ENCODE measurements at regions not wholly inside any gene's neighbourhood (a gene's known extent, or its start where the extent isn't known, plus 50 kb on each side); places are given as distances from the start of the nearest gene placed in this dataset.
"Not testable (repeated sequence)": the region's sequence is repeated elsewhere in the genome, so short reads cannot be mapped to it uniquely, and the experiment has no call there.

DNA sequence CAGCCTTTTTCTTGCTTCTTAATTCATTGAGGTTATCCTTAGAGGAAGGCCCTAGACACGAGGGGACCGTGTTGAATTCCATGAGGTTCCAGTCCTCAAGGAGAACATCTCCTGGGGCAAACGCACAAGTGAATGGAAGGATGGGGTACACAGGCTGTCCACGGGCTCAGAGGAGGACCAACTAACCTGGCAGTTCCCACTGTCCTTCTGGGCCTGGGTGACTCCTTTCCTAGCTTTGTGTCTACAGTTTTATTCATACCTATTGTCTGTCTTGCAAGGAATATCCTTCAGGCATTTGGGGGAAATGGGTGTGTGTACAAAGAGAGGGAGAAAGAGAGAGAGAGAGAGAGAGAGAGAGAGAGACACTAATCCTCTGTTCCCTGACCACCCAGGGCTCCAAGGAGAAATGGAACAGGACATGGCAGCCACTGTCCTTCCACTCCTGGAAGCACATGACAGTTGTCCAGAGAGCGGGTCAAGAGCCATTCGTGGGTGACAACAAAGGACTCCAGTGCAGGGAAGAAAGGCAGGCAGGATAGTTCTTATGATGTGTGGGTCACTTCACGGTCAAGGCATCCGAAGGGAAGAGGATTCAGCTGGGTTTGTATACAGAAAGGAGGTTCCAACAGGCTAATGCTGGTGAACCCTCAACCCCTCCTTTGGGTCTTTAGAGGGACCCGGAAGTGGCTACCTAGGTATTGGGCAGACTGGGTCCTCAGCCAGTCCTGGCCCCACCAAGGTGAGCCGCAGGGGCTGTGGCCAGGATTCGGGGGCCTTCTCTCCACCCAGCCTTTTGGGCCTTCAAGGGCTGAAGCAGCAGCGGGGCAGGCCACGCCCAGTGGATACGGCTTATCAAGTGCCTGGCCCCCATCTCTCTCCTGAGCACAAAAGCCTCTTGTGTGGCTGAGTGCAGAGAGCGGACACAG, 150.6 kb downstream of the MYCN start:
- DNase-seq: no peak

DNA sequence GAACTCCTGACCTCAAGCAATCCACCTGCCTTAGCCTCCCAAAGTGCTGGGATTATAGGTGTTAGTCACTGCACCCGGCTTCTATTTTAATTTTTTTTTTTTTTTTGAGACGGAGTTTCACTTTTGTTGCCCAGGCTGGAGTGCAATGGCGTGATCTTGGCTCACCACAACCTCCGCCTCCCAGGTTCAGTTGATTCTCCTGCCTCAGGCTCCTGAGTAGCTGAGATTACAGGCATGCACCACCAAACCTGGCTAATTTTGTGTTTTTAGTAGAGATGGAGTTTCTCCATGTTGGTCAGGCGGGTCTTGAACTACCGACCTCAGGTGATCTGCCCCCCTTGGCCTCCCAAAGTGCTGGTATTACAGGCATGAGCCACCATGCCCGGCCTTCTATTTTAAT, 149.1 kb downstream of the MYCN start:
- DNase-seq: not testable (repeated sequence)

DNA sequence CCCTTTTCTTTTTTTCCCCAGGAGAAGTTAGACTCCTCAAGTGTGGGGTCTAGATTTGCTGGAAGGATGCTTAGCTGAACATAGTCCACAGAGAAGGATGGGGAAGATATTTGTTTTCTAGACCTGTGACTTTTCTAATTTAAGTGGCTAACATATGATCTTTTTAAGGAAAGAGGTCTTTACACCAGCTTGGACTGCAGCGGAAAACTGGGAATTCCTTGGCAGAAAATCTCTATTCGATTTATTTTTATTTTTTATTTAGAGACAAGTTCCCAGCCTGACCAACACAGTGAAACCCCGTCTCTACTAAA, 148.4 kb downstream of the MYCN start:
- no peak for DNase-seq

DNA sequence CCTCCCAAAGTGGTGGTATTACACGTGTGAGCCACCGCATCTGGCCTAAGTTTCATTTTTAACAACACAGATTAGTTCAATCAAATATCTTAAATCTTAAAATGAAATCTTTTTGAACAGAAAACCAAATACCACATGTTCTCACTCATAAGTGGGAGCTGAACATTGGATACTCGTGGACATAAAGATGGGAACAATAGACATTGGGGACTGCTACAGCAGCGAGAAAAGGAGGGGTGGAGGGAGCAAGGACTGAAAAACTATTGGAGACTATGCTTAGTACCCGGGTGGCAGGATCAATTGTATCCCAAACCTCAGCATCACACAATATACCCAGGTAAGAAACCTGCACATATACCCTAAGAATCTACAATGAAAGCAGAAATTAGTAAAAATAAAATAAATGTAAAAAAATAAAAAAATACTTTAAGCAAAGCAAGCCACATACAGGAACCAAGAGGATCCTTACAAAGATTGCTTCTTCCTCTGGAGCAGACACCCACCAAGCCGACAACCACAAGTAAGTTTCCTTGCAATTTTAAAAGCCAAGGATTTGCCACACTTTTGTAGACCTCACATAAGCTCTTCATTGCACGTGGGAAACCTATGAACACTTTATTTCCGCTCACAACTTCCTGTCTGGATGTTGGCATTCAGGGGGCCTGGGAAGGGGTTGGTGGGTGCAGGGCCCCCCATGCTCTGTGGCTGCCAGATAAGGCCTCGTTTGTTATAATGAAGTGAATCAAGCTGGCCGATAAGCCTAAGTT, 147.9 kb downstream of the MYCN start:
- DNase-seq: no peak

DNA sequence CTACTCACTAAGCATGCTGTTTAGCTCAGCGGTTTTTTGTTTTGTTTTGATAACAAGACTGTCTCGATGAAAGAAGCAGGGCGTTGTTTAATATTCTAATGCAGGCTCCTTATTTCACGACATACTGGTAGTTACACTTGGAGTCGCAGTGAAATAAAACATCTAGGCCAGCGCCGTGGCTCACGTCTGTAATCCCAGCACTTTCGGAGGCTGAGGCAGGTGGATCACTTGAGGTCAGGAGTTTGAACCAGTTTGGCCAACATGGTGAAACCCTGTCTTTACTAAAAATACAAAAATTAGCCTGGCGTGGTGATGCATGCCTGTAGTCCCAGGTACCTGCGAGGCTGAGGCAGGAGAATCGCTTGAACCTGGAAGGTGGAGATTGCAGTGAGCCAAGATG, 145.8 kb downstream of the MYCN start:
- DNase-seq: not testable (repeated sequence)

DNA sequence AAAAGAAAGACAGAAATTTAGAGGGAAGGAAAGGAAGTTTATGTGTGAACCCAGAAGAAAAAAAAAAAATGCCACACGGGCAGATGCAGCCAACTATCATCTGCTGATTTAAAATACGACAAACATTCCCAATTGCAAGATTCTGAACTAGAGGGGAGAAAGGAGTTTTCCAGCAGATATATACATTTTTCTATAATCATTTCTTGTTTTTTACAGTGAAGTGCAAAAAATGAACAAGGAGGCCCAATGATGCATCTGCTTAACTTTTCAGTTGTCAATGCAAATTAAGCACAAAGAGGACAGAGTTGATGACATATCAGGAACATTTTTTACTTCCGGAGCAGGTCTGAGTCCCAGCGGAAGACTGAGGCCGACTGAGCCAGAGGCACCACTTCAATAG, 144.7 kb downstream of the MYCN start:
- no peak for DNase-seq

DNA sequence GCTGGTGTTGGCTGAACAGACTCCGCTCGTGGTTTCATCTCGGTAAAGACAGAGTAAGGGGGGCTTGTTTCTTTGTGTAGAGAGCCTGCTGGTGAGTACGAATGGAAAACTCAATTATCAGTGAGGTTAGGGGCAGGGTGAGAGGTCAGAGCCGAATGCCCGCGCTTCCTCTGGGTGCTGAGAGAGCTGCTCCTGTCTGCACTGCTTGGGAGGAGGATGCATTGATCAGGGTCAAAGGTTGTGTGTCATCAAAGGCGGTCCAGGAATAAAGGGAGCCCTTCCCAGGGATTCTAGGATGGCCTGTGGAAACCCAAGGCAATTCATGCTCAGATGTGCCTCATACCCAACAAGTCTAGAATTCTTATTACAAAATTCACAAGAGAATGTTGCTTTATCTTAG, 143.9 kb downstream of the MYCN start:
- no peak for DNase-seq

DNA sequence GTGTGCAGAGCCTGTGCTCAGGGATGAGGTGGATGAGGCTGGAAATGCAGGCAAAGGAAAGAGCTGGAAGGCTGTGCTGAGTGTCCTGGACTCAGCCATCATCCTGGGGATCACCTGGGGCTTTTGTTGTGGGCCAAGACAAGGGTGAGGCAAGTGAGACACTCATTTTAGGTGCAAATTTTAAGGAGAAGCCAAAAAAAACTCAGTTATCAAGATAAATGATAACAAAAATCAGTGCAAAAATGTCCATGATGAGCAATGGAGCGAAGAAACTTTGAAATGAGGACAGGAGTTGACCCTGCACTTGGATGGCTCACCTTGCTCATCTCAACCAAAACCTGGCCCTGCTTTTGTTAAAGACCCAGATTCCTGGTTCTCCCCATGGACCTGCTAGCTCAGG, 141.9 kb downstream of the MYCN start:
- no peak for DNase-seq

DNA sequence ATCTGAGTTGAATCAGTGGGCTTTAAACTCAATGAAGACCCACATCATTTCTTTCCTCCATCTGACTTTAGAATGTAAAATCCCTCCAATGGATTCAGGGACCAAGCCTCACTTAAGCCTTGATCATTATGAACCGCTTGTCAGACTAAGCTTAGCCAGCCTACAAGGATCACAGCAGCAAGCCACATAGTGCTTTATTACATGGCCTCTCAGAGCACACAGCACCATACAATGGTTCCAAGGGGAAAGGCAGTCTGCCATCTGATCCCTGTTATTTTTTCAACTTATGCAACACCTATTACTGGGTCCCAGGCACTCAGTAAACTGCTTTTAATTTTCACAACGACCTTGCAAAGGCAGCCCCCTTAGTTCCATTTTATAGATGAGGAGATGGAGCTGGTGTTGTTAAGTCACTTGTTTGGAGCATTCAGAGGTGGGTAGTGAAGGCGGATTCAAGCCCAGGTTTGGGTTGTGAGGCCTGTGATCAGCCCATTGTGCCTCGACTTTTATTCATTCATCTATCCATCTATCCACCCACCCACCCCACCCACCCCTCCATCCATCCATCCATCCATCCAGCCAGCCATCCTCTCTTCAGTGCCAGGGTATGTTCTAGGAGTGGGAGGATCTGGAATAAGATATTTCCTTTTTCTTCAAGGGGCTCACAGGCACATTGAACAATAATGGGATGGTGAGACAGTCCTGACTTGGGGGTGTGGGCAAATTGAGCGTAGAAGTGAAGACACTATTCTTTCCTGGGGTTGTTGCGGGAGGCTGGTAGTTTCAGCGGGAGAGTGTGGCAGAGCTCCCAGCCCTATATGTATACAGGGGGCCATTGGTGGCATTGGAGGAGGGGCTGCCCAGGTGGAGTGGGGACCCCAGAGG, 141.2 kb downstream of the MYCN start:
- no peak for DNase-seq

DNA sequence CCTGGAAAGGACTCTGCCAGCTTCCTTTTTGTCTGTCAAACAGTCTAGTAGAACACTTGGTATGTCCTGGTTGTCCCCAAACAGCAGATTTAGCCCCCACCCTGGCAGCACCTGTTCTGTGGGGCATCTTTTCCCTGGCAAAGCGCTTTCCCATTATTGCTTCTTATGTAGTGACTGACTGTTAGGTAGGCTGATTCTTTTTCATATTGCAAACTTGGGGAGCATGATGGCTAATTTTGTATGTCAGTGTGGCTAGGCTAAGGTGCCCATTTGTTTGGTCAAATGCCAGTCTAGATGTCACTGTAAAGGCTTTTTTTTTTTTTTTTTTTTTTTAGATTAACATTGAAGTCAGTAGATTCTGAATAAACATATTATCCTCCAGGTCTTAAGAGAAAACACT, 140.2 kb downstream of the MYCN start:
- no peak for DNase-seq

DNA sequence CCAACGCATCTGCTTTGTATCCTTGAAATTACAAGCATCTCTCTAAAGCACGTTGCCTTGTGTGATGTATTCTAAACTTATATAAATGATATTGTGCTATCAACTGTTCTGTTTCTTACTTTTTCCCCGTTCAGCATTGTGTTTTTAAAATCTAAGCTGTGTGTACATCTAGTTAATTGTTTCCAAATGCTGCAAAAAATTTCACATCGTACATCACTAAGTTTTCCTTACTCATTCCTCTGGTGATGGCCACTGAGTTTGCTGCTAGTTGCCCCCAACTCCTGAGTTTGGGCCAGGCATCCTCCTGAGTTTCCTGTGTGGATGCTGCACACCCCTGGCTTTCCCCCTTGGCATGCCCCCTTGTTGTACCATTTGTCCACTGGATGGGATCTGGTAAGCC, 139.7 kb downstream of the MYCN start:
- no peak for DNase-seq

DNA sequence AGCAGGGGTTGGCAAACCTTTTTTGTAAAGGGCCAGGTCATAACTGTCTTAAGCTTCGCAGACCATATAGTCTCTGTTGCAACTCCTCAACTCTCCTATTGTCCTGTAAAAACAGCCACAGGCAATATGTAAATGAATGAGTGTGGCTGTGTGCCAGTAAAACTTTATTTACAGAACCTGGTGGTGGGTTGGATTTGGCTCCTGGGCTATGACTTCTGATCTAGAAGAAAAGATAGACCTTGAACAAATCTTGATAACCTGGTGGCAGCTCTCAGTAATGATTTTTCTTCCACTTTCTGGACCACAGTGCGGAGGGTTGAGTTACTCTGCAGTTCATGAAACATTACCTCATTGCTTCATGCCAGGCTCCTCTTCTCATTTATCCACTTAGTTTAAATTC, 139.3 kb downstream of the MYCN start:
- DNase-seq: no peak

DNA sequence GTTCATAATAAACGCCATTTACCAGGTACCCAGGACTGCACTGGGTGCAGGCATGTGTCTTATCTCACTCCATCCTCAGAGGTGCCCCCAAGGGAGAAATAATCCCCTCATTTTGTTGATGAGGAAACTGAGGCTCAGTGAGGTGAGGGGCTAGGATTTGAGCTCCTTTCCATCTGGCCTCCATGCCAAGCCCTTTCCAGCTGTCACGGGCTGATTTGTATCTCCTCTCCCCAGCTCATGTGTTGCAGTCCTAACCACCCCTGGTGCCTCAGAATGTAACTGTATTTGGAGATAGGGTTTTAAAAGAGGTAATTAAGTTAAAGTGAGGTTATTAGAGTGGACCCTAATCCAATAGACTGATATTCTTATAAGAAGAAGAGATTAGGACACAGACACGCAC, 137.3 kb downstream of the MYCN start:
- no peak for DNase-seq

DNA sequence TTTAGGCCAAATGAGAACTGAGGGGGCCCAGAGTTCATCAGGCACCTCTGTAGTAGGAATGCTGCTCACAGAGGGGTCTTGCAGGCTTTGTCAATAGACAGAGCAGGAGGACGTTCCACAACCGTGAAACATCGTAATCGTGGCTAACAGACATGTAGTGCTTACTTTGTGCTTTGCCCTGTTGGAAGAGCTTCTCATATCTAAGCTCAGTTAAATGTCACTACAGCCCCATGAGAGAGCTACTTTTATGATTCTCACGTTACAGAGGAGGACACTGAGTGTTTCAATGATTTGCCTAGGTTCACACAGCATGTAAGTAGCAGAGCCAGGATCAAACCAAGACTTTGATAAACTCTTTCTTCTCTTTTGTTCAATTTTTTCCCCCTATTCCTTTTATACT, 136.6 kb downstream of the MYCN start:
- no peak for DNase-seq

DNA sequence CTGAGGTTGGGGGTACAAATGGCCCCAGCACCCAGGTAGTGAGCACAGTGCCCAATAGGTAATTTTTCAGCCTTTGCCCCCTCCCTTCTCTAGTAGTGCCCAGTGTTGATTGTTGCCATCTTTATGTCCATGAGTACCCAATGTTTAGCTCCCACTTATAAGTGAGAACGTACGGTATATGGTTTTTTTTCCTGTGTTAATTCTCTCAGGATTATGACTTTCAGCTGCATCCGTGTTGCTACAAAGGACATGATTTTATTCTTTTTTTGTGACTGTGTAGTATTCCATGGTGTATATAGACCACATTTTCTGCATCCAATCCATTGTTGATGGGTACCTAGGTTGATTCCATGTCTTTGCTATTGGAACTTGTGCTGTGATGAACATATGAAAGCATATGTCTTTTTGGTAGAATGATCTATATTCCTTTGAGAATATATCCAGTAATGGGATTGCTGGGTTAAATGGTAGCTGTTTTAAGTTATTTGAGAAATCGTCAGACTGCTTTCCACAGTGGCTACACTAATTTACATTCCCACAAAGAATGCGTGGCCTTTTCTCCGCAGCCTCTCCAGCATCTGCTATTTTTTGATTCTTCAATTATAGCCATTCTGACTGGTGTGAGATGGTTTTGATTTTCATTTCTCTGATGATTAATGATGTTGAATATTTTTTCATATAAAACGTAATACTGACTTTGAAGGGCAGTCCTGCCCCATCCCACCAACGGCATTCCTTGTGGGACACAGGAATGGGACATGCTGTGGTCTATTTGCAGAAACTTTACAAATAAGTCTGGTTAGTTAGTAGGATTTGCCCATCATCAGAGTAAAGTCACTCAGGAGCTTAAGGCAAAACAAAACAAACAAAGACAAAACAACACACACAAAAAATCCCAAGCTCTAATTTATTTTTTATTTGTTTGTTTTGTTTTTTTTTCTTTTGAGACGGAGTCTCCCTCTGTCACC, 135.0 kb downstream of the MYCN start:
- no peak for DNase-seq

DNA sequence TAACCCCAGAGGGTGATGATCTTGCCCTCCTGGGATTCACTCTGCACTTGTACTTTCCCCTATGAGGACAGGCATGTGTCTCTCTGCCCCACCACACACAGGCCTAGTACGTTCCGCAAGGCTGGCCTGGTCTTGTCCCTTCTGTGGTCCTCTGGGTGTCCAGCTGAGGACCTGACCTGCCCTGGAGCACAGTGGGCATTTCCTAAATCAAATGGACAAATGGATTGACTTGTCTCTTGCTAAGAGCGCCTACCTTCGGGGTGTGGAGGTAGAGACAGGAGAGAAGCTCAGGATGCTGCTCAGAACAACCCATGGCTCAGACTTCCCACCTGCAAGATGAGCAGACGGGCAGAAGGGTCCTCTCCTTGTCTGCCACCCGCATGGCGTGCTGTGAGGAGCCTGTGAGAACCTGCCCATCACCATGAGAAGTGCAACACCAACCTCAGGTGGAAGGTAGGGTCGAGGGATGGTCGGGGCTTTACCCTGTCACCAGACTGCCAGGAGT, 133.6 kb downstream of the MYCN start:
- DNase-seq: no peak

DNA sequence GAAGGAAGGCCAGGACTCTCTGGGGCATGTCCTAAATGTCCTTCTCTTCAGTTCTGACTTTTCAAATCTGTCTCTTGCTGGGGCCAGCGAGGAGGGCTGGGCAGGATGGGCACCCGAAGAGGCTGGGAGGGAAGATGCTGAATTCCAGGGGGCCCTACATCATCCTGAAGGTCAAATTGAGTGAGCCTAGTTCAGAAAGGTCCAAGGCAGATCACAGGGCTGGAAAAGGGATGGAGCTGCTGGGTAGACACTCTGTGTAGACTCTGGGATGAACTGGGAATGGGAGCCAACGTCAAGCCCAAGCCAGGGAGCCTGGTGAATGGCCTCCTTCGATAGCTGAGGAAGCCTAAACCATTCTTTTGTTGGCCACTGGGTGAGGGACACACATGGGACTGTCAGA, 133.1 kb downstream of the MYCN start:
- no peak for DNase-seq

DNA sequence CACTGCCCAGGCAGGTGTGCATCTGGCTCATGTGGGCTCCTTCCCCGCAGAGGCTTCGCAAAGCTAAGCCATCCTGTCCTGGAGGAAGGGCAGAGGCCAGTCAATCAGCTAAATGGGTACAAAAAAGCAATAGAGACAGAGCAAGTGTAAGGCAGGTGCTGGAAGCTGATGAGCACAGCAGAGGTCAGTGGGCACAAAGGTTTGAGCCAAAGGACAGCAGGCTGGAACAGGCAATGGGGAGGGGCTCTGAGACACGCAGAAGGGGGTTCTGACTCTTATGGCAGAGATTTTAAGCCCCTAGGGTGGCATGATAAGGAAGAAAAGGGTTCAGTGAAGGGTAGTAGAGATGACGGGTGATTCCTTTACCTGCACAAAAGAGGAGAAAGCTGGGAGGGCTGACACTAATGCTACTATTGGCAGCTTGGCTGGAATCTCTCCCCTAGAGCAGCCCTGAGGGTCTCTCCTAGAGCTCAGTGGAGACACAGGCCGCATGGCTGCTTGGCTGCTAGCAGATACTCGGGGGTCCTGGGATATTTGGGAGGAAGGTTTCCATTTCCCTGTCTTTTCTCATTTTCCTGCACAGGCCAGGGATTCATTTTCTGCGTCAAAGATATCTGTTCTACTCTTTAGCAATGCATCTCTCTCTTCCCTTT, 132.4 kb downstream of the MYCN start:
- no peak for DNase-seq

DNA sequence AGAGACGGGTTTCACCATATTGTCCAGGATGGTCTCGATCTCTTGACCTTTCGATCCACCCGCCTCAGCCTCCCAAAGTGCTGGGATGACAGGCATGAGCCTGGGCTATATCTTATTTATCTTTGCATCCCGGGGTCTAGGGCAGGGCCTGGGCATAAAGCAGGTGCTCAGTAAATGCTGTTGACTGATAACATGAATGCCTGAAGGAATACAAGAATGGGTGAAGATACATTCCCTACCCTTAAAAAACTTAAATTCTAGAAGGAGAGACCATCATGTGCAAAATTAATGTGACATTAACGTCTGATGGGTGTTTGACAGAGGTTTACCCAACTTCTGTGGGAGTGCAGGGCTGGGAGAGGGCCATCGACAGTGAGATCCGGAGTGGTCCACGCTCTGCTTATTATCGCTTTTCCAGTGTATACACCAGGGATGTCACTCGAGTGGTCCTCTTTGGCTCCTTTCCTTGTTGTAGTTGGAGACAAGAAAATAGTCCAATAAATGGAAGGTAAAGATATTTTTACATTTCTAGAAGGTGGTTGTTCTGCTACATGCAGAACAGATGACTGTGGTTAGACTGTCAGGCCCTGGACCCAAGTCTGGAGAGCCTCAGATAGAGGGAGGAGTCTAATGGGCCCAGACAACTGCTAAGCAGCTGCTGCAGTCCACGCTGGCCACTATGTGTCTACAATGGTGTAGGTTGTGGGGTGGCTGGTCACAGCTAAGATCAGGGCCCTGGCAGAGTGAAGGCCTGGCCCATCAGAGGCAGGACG, 131.7 kb downstream of the MYCN start:
- DNase-seq: no peak

DNA sequence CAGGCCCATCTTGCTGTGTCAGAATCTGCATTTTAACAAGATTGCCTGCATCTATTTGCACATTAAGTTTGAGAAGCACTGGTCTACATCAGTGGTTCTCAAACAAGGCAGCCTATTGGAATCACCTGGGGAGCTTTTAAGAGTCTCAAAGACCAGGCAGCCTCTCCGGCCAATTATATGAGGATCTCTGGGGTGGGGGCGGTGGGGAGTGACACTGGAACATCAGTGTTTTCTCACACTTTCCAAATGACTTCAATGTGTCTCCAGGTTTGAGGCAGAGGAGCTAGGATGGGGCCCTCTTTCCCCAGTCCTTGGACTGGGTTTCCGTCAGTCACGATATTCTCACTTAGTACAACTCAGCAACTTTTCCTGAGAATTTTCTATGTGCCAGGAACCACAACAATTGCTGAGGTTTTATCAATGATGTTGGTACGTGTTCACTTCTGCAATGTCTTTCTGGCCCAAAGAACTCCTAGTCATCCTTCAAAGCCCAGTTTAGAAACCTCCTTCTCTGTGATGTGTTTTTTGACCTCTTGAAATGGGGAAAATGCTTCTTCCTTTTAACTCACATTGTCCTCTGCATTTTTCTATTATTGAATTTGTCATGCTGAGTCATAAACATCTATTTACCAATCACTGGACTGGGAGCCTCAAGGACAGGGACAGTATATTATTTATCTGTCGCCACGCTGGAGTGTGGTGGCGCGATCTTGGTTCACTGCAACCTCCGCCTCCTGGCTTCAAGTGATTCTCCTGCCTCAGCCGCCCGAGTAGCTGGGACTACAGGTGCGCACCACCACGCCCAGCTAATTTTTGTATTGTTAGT, 130.9 kb downstream of the MYCN start:
- DNase-seq: no peak
